HEK293 (cell line): ENCODE measurements at regions not wholly inside any gene's neighbourhood (a gene's known extent, or its start where the extent isn't known, plus 50 kb on each side); places are given as distances from the start of the nearest gene placed in this dataset.

ENCODE experiments used
- CTCF ChIA-PET: fragments of 350-600 bp; formaldehyde crosslinking; extraction: SDS; loops from one replicate; lab custom pipeline; 2021; ENCODE audit warnings: antibody characterized with exemption; lab: Yijun Ruan, JAX
- POLR2A ChIA-PET: fragments of 300-600 bp; formaldehyde crosslinking; extraction: SDS; loops from one replicate; lab custom pipeline; 2020; ENCODE audit warnings: antibody characterized with exemption, inconsistent platforms; lab: Yijun Ruan, JAX
- H3K27ac ChIP-seq: fragments of 200-500 bp; sonication (Bioruptor generic); 2 replicates; pipeline ENCODE4 v1.5.1; 2014; ENCODE audit warnings: low read depth, low read length, control low read depth, inconsistent platforms; ENCODE audit errors: extremely low read depth
- H3K36me3 ChIP-seq, 2 experiments: fragments of 200-500 bp in 1 of 2; sonication (Bioruptor generic) in 1 of 2; 1 replicate in 1 of 2; 2 replicates in 1 of 2; pipeline ENCODE4 v1.5.1; 2014 to 2017; ENCODE audit warnings: inconsistent platforms in 2 of 2, low read length in 2 of 2; ENCODE audit not compliant: control insufficient read depth in 2 of 2, insufficient read depth in 1 of 2
- H3K4me1 ChIP-seq: fragments of 200-500 bp; sonication (Bioruptor generic); 2 replicates; pipeline ENCODE4 v1.5.1; 2014; ENCODE audit warnings: mild to moderate bottlenecking, low read length, inconsistent platforms; ENCODE audit not compliant: control insufficient read depth, insufficient read depth
- H3K4me3 ChIP-seq: 2 replicates; pipeline ENCODE4 v1.5.1; 2011; ENCODE audit warnings: low read depth, mild to moderate bottlenecking, control low read depth, low read length, moderate library complexity
- H3K9me3 ChIP-seq: fragments of 200-500 bp; sonication (Bioruptor generic); 2 replicates; pipeline ENCODE4 v1.5.1; 2014; ENCODE audit warnings: low read depth, low read length, inconsistent platforms; ENCODE audit not compliant: control insufficient read depth, insufficient read depth
- GLI4 ChIP-seq: fragments of 450-650 bp; formaldehyde crosslinking; IDR thresholded peaks from 2 replicates; pipeline ENCODE4 v1.5.1; 2016; ENCODE audit warnings: missing biosample characterization, missing genetic modification characterization
- KLF1 ChIP-seq: fragments of 450-650 bp; formaldehyde crosslinking; IDR thresholded peaks from 2 replicates; pipeline ENCODE4 v1.5.1; 2016; ENCODE audit warnings: missing biosample characterization, missing genetic modification characterization
- KLF8 ChIP-seq: fragments of 450-650 bp; formaldehyde crosslinking; IDR thresholded peaks from 2 replicates; pipeline ENCODE4 v1.5.1; 2016; ENCODE audit warnings: missing biosample characterization, missing genetic modification characterization
- RBAK ChIP-seq: fragments of 450-650 bp; formaldehyde crosslinking; IDR thresholded peaks from 2 replicates; pipeline ENCODE4 v1.5.1; 2016; ENCODE audit warnings: missing biosample characterization, missing genetic modification characterization
- YY1 ChIP-seq: fragments of 450-650 bp; formaldehyde crosslinking; IDR thresholded peaks from 2 replicates; pipeline ENCODE4 v1.5.1; 2018; ENCODE audit warnings: missing biosample characterization, missing genetic modification characterization
- ZNF140 ChIP-seq: fragments of 450-650 bp; formaldehyde crosslinking; IDR thresholded peaks from 2 replicates; pipeline ENCODE4 v1.5.1; 2016; ENCODE audit warnings: missing biosample characterization, missing genetic modification characterization
- ZNF148 ChIP-seq: fragments of 450-650 bp; formaldehyde crosslinking; IDR thresholded peaks from 2 replicates; pipeline ENCODE4 v1.5.0; 2017; ENCODE audit warnings: missing biosample characterization, missing genetic modification characterization, borderline replicate concordance
- ZNF174 ChIP-seq: fragments of 450-650 bp; formaldehyde crosslinking; IDR thresholded peaks from 2 replicates; pipeline ENCODE4 v1.5.0; 2017; ENCODE audit warnings: missing biosample characterization, mild to moderate bottlenecking, missing genetic modification characterization
- ZNF18 ChIP-seq: fragments of 450-650 bp; formaldehyde crosslinking; IDR thresholded peaks from 2 replicates; pipeline ENCODE4 v1.5.1; 2016; ENCODE audit warnings: missing biosample characterization, missing genetic modification characterization
- ZNF184 ChIP-seq: fragments of 450-650 bp; IDR thresholded peaks from 2 replicates; pipeline ENCODE4 v1.5.1; 2018; ENCODE audit warnings: missing biosample characterization, mild to moderate bottlenecking, missing genetic modification characterization
- ZNF214 ChIP-seq: fragments of 450-650 bp; formaldehyde crosslinking; IDR thresholded peaks from 2 replicates; pipeline ENCODE4 v1.5.1; 2017; ENCODE audit warnings: missing biosample characterization, mild to moderate bottlenecking, missing genetic modification characterization, borderline replicate concordance
- ZNF239 ChIP-seq: fragments of 450-650 bp; formaldehyde crosslinking; IDR thresholded peaks from 2 replicates; pipeline ENCODE4 v1.5.1; 2016; ENCODE audit warnings: missing biosample characterization, missing genetic modification characterization
- ZNF24 ChIP-seq: fragments of 450-650 bp; formaldehyde crosslinking; IDR thresholded peaks from 2 replicates; pipeline ENCODE4 v1.5.1; 2016; ENCODE audit warnings: missing biosample characterization, missing genetic modification characterization
- ZNF560 ChIP-seq: fragments of 450-650 bp; formaldehyde crosslinking; IDR thresholded peaks from 2 replicates; pipeline ENCODE4 v1.5.1; 2017; ENCODE audit warnings: missing biosample characterization, missing genetic modification characterization, borderline replicate concordance
- ZNF580 ChIP-seq: fragments of 450-650 bp; formaldehyde crosslinking; IDR thresholded peaks from 2 replicates; pipeline ENCODE4 v1.5.1; 2016; ENCODE audit warnings: missing biosample characterization, missing genetic modification characterization
- ZNF629 ChIP-seq: fragments of 450-650 bp; formaldehyde crosslinking; IDR thresholded peaks from 2 replicates; pipeline ENCODE4 v1.5.1; 2017; ENCODE audit warnings: missing biosample characterization, missing genetic modification characterization
- ZNF664 ChIP-seq: fragments of 450-650 bp; formaldehyde crosslinking; IDR thresholded peaks from 2 replicates; pipeline ENCODE4 v1.5.1; 2016; ENCODE audit warnings: missing biosample characterization, missing genetic modification characterization
- ZNF747 ChIP-seq: fragments of 450-650 bp; formaldehyde crosslinking; IDR thresholded peaks from 2 replicates; pipeline ENCODE4 v1.5.1; 2016; ENCODE audit warnings: missing biosample characterization, missing genetic modification characterization
- ZSCAN5A ChIP-seq: fragments of 450-650 bp; formaldehyde crosslinking; IDR thresholded peaks from 2 replicates; pipeline ENCODE4 v1.5.1; 2016; ENCODE audit warnings: missing biosample characterization, missing genetic modification characterization

- TF ChIP-seq ZNF184 (tag by site-specific recombination) (no peak), ZNF629 (tag by site-specific recombination) (no peak)
- Histone ChIP-seq H3K9me3 (no peaks in the 10 kb centered on the region), H3K27ac (no peak overlapping the region), H3K4me1 (no peaks in the 10 kb centered on the region), H3K4me3 (no peak overlapping the region), H3K36me3 (no peaks in the 10 kb centered on the region)
- ChIA-PET POLR2A (no interaction called here), CTCF (interaction anchor here (0.7 to 1.3 kb wide), 3 partner anchors 8 to 203 kb away, joined by 3 to 4 read pairs (median 3); no protein-coding TSS in a partner anchor)
These were observed 94.8 kb upstream of the OTOS start for GRCh38 chr2:240235149-240235803.

GRCh38 chr2:240235811-240236210 is 95.4 kb upstream of the OTOS start:
- no peak overlapping the region for H3K27ac ChIP-seq
- TF ChIP-seq ZNF560 (tag by site-specific recombination), result no peak
- TF ChIP-seq ZNF214 (tag by site-specific recombination), result no peak
- no peak for TF ChIP-seq ZNF140 (tag by site-specific recombination)
- TF ChIP-seq ZNF24 (tag by site-specific recombination), result no peak
- TF ChIP-seq ZNF174 (tag by site-specific recombination), result no peak
- no peak for TF ChIP-seq KLF8 (tag by site-specific recombination)
- no peak for TF ChIP-seq ZNF148 (tag by site-specific recombination)
- TF ChIP-seq ZSCAN5A (tag by site-specific recombination), result no peak
- TF ChIP-seq ZNF580 (tag by site-specific recombination), result no peak
- TF ChIP-seq ZNF18 (tag by site-specific recombination), result no peak
- no peak for TF ChIP-seq ZNF239
- TF ChIP-seq ZNF747 (tag by site-specific recombination), result no peak
- no peak for TF ChIP-seq YY1 (tag by site-specific recombination)
- no peak for TF ChIP-seq RBAK (tag by site-specific recombination)
- TF ChIP-seq ZNF664 (tag by site-specific recombination), result no peak
- TF ChIP-seq GLI4 (tag by site-specific recombination), result no peak
- TF ChIP-seq KLF1, result no peak
- TF ChIP-seq, all 188 proteins: peak for 0
- Histone ChIP-seq H3K4me3 (no peak overlapping the region), H3K4me1 (no peaks in the 10 kb centered on the region), H3K36me3 (no peaks in the 10 kb centered on the region), H3K9me3 (no peaks in the 10 kb centered on the region)
- ChIA-PET POLR2A (interaction anchor here (1.3 kb wide), 1 partner anchor 16 kb away, joined by 3 read pairs; no protein-coding TSS in a partner anchor), CTCF (interaction anchor here (0.6 to 1.3 kb wide), 2 partner anchors 203 to 243 kb away, joined by 3 to 4 read pairs; no protein-coding TSS in a partner anchor)
